NOMO-1 treated with DMSO at 0.1 percent for 48 hours (cell line): ENCODE measurements at regions not wholly inside any gene's neighbourhood (a gene's known extent, or its start where the extent isn't known, plus 50 kb on each side); places are given as distances from the start of the nearest gene placed in this dataset.

Source experiments
- DNase-seq: peaks from one replicate; lab custom pipeline; 2025; ENCODE audit not compliant: unreplicated experiment; lab: John Stamatoyannopoulos, UW

DNA sequence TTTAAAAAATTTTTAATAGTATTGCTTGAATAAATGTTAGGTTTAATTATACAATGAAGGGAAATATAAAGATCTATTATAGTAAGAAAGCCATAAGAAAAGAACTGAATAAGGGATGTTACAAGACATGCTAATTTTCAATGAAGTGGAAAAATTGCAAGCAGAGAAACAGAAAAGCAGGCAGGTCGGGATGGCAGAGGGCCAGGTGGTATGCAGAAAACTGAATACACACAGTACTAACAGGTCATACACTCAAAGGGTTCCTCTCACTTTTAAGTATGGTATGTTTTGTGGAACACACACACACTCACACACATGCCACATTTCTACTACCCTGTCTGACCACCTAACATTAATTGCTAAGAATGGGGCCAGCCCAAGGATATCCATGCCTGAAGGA, 76.7 kb upstream of the DTNA start:
- no peak for DNase-seq

GRCh38 chr18:34637094-34637801, 72.8 kb upstream of the DTNA start:
- no peak for DNase-seq

- no peak for DNase-seq
Observed at GRCh38 chr18:34639687-34640086, 70.4 kb upstream of the DTNA start.

DNA sequence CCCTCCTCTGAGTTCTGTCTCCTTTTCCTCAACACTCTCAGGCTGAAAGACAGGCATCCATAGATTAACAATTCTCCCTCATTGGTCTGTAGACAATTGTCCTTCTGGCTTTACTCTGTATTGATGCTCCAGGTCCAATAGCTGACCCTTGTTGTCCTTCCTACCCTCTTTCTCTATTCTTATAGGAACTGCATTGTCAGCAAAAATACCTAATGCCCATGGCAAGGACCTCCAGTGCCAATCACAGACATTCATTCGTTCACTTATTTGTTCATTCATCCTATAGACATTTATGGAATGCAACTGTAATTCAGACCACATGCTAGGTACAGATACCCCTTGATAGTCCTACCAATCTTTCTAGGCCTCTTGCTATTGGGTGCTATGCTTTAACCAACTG, 69.8 kb upstream of the DTNA start:
- no peak for DNase-seq

GRCh38 chr18:34643989-34644388, 66.1 kb upstream of the DTNA start:
- no peak for DNase-seq

GRCh38 chr18:34647251-34647650, 62.8 kb upstream of the DTNA start:
- peak; percentile 12 for DNase-seq

- no peak for DNase-seq
Observed at GRCh38 chr18:34648269-34648985, 61.7 kb upstream of the DTNA start.

DNA sequence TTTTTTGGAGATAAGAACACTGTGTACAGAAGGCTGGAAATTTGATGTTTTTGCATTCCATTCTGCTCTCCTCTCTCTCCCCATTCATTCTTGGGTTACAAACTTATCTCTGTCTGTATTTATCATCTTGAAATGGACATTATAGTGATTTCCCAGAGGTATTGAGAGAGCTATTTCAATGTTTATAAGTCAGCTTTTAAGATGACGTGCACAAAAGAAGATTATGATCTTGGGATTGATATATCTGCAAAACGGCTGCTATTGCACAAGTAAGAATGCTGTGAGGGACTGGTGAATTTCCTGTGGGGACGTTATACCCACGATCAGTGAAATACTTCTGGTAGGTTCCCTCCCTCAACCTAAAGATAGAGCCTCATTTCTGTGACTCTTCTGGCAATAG, 61.0 kb upstream of the DTNA start:
- no peak for DNase-seq

DNA sequence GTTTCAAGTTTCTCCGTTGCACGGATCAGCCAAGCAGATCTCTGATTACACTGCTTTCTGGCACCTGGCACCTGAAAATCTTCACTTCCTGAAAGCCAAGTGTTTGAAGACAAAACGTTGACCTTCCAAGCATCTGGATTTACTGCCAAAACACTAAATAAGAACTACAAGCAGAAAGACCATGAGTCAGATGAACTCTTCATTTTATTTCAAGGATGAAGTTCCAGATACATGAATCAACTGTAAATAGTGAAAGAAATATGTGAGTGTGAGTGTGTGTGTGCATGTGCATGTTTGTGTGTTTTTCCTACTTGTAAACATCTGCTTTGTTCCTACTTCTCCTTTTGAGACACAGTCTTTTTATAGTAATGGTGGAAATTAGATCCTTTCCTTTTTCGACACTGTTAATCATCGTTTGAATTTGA, 60.0 kb upstream of the DTNA start:
- peak; percentile 34 for DNase-seq

- DNase-seq, result peak; percentile 19
Observed at GRCh38 chr18:34651586-34652369, 58.3 kb upstream of the DTNA start.

DNA sequence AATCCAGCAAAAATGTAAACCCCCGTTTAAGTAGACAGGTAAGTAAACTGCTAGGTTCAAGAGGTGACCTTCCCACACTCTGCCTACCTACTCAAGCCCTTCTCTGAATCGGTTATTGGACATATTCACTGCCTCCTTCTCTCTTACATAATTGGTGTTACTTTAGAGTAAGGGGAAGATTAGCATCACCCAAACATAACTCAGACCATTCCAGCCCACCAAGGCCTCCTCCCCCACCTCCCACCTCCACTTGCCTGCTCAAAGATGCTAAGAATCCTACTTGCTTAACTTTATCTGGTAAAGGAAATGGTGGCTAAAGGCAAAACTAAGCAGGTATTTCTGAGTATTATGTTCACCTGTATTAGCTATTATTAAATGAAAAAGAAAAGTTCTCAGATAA, 55.0 kb upstream of the DTNA start:
- no peak for DNase-seq

GRCh38 chr18:34657860-34658500, 52.1 kb upstream of the DTNA start:
- DNase-seq, result no peak

DNA sequence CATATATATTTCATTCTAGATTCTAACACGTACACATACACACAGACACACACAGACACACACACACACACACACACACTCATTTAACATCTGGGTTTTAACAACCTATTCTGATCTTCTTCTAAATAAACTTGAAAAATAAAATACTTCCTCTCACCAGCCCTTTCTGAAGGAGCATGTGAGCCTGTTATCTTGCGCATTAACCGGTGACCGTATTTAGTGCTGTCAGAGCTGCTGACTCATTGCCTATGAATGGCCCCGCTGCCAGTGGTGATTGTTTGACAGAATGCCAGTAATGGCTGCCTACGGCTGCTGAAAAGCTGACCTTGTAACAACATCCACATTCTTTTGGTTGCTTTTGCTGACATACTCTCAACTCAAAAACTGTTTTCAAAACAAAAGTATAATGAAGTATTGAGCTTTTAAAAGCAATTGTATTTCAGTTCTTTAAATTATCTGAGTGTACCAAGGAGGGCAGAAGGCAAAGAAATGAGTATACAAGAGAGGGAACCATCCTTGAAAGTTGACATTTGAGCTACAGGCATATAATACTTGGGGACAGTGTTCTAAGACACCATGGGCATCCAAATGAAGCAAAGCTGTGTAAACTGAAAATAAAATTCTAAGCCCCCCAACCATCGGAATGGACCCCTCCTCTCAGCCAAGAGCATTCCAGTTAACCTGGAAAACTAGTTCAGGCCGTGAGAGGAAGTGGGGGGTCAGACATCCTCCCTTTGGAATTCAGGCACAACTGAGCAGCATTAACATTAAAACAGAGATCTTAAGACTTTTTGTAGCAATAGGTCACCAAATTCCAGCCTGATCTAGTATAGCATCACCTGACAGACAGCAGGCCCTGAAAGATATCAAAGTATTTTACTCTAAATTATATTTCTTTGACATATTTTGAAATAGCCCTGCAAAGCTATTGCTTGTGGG, 50.2 kb upstream of the DTNA start:
- peak; percentile 63 for DNase-seq
